Ishikawa (cell line): ENCODE measurements at regions not wholly inside any gene's neighbourhood (a gene's known extent, or its start where the extent isn't known, plus 50 kb on each side); places are given as distances from the start of the nearest gene placed in this dataset.

Source experiments
- CEBPB ChIP-seq: IDR thresholded peaks from 2 replicates; pipeline ENCODE4 v1.6.1; 2012
- CREB1 ChIP-seq: IDR thresholded peaks from 2 replicates; pipeline ENCODE4 v1.6.1; 2012; ENCODE audit warnings: low read depth
- EP300 ChIP-seq: IDR thresholded peaks from 2 replicates; pipeline ENCODE4 v1.6.1; 2012; ENCODE audit warnings: borderline replicate concordance
- FOXM1 ChIP-seq: IDR thresholded peaks from 2 replicates; pipeline ENCODE4 v1.6.1; 2012; ENCODE audit warnings: low read depth, borderline replicate concordance
- NFIC ChIP-seq: IDR thresholded peaks from 2 replicates; pipeline ENCODE4 v1.6.1; 2012
- RAD21 ChIP-seq: IDR thresholded peaks from 2 replicates; pipeline ENCODE4 v1.6.1; 2012; ENCODE audit warnings: low read depth
- TAF1 ChIP-seq: IDR thresholded peaks from 2 replicates; pipeline ENCODE4 v1.6.1; 2012; ENCODE audit warnings: low read depth, mild to moderate bottlenecking
- YY1 ChIP-seq: IDR thresholded peaks from 2 replicates; pipeline ENCODE4 v1.6.1; 2012; ENCODE audit warnings: low read depth
- ZBTB7A ChIP-seq: IDR thresholded peaks from 2 replicates; pipeline ENCODE4 v1.6.1; 2012; ENCODE audit warnings: low read depth
- TF ChIP-seq, protein P1 (sequence below): IDR thresholded peaks from 2 replicates; pipeline ENCODE4 v1.6.1; 2012; ENCODE audit warnings: low read depth, mild to moderate bottlenecking
- TF ChIP-seq, protein P2 (sequence below): IDR thresholded peaks from 2 replicates; pipeline ENCODE4 v1.6.1; 2012
- TF ChIP-seq, protein P3 (sequence below): IDR thresholded peaks from 2 replicates; pipeline ENCODE4 v1.6.1; 2012

DNA sequence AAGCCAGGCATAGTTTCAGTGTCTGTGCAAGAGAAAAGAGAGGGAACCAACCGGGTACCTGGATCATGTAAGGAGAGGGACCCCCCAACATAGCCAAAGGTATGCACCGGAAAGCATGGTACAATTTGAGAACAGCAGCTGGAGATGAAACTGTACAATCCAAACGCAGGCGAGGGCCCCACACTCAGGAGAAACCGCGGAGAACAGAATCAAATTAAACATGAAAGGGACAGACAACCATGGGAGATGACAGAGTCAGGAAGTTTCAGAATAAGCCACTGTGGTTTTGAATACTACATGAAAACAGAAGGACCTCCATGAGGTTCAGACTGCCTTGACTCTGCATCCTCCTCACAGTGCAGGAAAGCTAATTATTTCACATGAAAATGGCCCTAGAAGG is 62.9 kb upstream of the SPATA13 start:
- TF ChIP-seq RAD21: no peak
- TF ChIP-seq, protein P1, sequence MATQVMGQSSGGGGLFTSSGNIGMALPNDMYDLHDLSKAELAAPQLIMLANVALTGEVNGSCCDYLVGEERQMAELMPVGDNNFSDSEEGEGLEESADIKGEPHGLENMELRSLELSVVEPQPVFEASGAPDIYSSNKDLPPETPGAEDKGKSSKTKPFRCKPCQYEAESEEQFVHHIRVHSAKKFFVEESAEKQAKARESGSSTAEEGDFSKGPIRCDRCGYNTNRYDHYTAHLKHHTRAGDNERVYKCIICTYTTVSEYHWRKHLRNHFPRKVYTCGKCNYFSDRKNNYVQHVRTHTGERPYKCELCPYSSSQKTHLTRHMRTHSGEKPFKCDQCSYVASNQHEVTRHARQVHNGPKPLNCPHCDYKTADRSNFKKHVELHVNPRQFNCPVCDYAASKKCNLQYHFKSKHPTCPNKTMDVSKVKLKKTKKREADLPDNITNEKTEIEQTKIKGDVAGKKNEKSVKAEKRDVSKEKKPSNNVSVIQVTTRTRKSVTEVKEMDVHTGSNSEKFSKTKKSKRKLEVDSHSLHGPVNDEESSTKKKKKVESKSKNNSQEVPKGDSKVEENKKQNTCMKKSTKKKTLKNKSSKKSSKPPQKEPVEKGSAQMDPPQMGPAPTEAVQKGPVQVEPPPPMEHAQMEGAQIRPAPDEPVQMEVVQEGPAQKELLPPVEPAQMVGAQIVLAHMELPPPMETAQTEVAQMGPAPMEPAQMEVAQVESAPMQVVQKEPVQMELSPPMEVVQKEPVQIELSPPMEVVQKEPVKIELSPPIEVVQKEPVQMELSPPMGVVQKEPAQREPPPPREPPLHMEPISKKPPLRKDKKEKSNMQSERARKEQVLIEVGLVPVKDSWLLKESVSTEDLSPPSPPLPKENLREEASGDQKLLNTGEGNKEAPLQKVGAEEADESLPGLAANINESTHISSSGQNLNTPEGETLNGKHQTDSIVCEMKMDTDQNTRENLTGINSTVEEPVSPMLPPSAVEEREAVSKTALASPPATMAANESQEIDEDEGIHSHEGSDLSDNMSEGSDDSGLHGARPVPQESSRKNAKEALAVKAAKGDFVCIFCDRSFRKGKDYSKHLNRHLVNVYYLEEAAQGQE: no peak
- no peak for TF ChIP-seq CEBPB
- TF ChIP-seq, protein P2, sequence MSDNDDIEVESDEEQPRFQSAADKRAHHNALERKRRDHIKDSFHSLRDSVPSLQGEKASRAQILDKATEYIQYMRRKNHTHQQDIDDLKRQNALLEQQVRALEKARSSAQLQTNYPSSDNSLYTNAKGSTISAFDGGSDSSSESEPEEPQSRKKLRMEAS: no peak
- no peak for TF ChIP-seq TAF1
- no peak for TF ChIP-seq EP300
- TF ChIP-seq, protein P3, sequence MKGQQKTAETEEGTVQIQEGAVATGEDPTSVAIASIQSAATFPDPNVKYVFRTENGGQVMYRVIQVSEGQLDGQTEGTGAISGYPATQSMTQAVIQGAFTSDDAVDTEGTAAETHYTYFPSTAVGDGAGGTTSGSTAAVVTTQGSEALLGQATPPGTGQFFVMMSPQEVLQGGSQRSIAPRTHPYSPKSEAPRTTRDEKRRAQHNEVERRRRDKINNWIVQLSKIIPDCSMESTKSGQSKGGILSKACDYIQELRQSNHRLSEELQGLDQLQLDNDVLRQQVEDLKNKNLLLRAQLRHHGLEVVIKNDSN: no peak
- no peak for TF ChIP-seq YY1
- TF ChIP-seq NFIC: no peak
- no peak for TF ChIP-seq FOXM1
- no peak for TF ChIP-seq CREB1
- TF ChIP-seq ZBTB7A: no peak
